ENCODE measurements at regions not wholly inside any gene's neighbourhood (a gene's known extent, or its start where the extent isn't known, plus 50 kb on each side); places are given as distances from the start of the nearest gene placed in this dataset.

DNA sequence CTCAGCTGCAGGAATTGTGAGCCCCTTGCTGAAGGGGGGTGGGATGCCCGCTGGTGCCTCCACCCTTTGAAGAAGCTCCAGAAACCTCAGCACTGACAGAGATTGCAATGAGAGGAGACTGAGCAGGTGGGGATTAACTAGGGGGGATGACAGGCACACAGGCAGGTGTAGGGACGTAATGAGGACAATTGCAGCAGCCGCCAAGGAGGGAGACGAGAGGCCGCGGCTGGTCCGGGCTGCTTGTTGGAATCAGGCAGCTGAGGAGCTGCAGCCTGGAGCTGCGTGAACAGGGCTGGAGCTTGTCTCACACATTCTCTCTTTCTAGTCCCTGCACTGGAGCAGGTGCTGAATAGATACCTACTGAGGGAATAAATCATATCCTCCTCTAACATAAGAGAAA is 122.0 kb upstream of the TCERG1L start:
- no peaks in the 10 kb centered on the region for H3K36me3 ChIP-seq (ENCODE audit: control insufficient read depth, low read length)
- H3K4me2 ChIP-seq (ENCODE audit: low read length) = no peak overlapping the region
- TF ChIP-seq, protein P1, sequence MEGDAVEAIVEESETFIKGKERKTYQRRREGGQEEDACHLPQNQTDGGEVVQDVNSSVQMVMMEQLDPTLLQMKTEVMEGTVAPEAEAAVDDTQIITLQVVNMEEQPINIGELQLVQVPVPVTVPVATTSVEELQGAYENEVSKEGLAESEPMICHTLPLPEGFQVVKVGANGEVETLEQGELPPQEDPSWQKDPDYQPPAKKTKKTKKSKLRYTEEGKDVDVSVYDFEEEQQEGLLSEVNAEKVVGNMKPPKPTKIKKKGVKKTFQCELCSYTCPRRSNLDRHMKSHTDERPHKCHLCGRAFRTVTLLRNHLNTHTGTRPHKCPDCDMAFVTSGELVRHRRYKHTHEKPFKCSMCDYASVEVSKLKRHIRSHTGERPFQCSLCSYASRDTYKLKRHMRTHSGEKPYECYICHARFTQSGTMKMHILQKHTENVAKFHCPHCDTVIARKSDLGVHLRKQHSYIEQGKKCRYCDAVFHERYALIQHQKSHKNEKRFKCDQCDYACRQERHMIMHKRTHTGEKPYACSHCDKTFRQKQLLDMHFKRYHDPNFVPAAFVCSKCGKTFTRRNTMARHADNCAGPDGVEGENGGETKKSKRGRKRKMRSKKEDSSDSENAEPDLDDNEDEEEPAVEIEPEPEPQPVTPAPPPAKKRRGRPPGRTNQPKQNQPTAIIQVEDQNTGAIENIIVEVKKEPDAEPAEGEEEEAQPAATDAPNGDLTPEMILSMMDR (IDR thresholded peaks at IDR 0.05; ENCODE audit: low read depth, low read length, poor library complexity, severe bottlenecking) = no peak
- TF ChIP-seq EZH2phosphoT487 (IDR thresholded peaks at IDR 0.05; ENCODE audit: borderline replicate concordance, low read length) = no peak
- H3K4me1 ChIP-seq (ENCODE audit: control insufficient read depth, low read length) = no peaks in the 10 kb centered on the region
- no peaks in the 10 kb centered on the region for H4K20me1 ChIP-seq (ENCODE audit: control insufficient read depth, insufficient read depth, low read depth, low read length)
- H3K9me3 ChIP-seq (ENCODE audit: control insufficient read depth, insufficient read depth, low read length) = no peaks in the 10 kb centered on the region
- no peaks in the 10 kb centered on the region for H3K9me2 ChIP-seq (replicated peaks; ENCODE audit: control insufficient read depth, low read length)
- H3K27me3 ChIP-seq (ENCODE audit: control insufficient read depth, low read length) = no peaks in the 10 kb centered on the region
- H3K4me3 ChIP-seq (ENCODE audit: low read length) = no peak overlapping the region
- no peaks in the 10 kb centered on the region for H3K79me2 ChIP-seq (ENCODE audit: control insufficient read depth, low read length)
- no peak overlapping the region for H3K27ac ChIP-seq (ENCODE audit: low read depth, low read length)
- no peaks in the 10 kb centered on the region for H3F3A ChIP-seq (ENCODE audit: control insufficient read depth, insufficient read depth)

DNA sequence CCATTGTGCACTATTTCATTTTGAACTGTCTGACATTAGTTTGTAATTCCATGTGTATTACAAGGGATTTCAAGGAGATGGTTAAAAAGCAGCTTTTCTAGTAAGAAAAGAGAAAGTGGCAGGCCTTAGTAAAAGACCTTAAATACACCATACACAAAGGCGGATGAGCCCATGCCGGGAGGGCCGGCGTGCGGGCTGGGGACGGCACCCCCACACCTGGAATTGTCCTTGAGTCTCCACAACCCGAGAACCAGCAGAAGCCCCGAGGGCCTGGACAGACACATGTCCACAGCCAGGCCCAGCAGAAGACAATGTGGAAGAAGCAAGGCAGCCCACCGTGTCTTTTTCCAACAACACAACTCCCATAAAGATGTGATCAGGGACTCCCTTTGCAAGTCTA is 123.7 kb upstream of the TCERG1L start:
- Histone ChIP-seq H3F3A (ENCODE audit: control insufficient read depth, insufficient read depth) (no peaks in the 10 kb centered on the region), H3K27ac (ENCODE audit: low read depth, low read length) (no peak overlapping the region), H3K4me1 (ENCODE audit: control insufficient read depth, low read length) (no peaks in the 10 kb centered on the region), H3K79me2 (ENCODE audit: control insufficient read depth, low read length) (no peaks in the 10 kb centered on the region), H3K27me3 (ENCODE audit: control insufficient read depth, low read length) (no peaks in the 10 kb centered on the region), H3K4me2 (ENCODE audit: low read length) (no peak overlapping the region), H3K9me2 (replicated peaks; ENCODE audit: control insufficient read depth, low read length) (no peaks in the 10 kb centered on the region), H3K4me3 (ENCODE audit: low read length) (no peak overlapping the region), H3K9me3 (ENCODE audit: control insufficient read depth, insufficient read depth, low read length) (no peaks in the 10 kb centered on the region), H3K36me3 (ENCODE audit: control insufficient read depth, low read length) (no peaks in the 10 kb centered on the region), H4K20me1 (ENCODE audit: control insufficient read depth, insufficient read depth, low read depth, low read length) (no peaks in the 10 kb centered on the region)
- no peak for TF ChIP-seq EZH2phosphoT487 (IDR thresholded peaks at IDR 0.05; ENCODE audit: borderline replicate concordance, low read length)
- TF ChIP-seq, protein P1 (IDR thresholded peaks at IDR 0.05; ENCODE audit: low read depth, low read length, poor library complexity, severe bottlenecking) = no peak

DNA sequence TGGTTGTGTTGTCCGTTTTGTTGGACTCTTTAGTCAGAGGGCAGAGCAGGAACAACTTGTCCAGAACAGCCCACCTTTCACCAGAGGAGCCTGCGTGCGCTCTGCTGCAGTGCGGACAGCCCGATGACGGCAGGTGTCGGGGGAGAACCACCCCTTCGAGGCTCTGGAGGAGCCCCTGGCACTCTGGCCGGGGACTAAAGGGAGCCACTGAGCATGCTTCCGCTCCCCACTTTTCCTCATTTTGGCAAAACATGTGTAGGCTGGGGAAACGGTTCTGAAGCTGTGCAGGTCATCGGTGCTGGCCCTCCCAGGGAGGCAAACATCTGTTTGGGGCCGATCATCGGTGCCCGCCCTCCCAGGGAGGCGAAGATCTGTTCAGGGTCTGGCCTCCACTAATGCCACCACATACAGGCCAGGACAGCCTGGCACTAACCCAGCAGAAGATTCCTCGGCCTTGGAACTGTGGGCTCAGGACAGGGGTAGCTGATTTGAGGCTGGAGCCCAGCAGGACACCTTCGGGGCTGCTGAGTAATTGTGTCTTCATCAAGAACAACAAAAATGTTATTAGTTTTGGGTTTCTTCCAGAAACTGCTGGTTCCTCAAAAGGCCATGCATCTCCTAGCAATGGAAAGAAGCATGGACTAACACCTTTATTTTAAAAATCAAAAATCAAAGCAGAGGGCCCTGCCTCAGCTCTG is 124.4 kb upstream of the TCERG1L start:
- no peaks in the 10 kb centered on the region for H3K9me2 ChIP-seq (replicated peaks; ENCODE audit: control insufficient read depth, low read length)
- no peaks in the 10 kb centered on the region for H3F3A ChIP-seq (ENCODE audit: control insufficient read depth, insufficient read depth)
- no peaks in the 10 kb centered on the region for H3K79me2 ChIP-seq (ENCODE audit: control insufficient read depth, low read length)
- no peaks in the 10 kb centered on the region for H3K9me3 ChIP-seq (ENCODE audit: control insufficient read depth, insufficient read depth, low read length)
- H3K36me3 ChIP-seq (ENCODE audit: control insufficient read depth, low read length) = no peaks in the 10 kb centered on the region
- H3K27me3 ChIP-seq (ENCODE audit: control insufficient read depth, low read length) = no peaks in the 10 kb centered on the region
- TF ChIP-seq, protein P1 (IDR thresholded peaks at IDR 0.05; ENCODE audit: low read depth, low read length, poor library complexity, severe bottlenecking) = no peak
- TF ChIP-seq EZH2phosphoT487 (IDR thresholded peaks at IDR 0.05; ENCODE audit: borderline replicate concordance, low read length) = no peak
- H3K4me2 ChIP-seq (ENCODE audit: low read length) = no peak overlapping the region
- H4K20me1 ChIP-seq (ENCODE audit: control insufficient read depth, insufficient read depth, low read depth, low read length) = no peaks in the 10 kb centered on the region
- H3K4me3 ChIP-seq (ENCODE audit: low read length) = no peak overlapping the region
- H3K4me1 ChIP-seq (ENCODE audit: control insufficient read depth, low read length) = no peaks in the 10 kb centered on the region
- no peak overlapping the region for H3K27ac ChIP-seq (ENCODE audit: low read depth, low read length)

All from DOHH2 (cell line).